Colonic mucosa (tissue), 4 donors: ENCODE measurements at regions not wholly inside any gene's neighbourhood (a gene's known extent, or its start where the extent isn't known, plus 50 kb on each side); places are given as distances from the start of the nearest gene placed in this dataset.

Experiments
- DNase-seq: peaks from one replicate; pipeline ENCODE4 v3.0.0-alpha.2; 2020
- H3K27ac ChIP-seq: fragments of 200-600 bp; one replicate; pipeline ENCODE4 v1.8.0; 2021
- H3K27me3 ChIP-seq: fragments of 200-600 bp; one replicate; pipeline ENCODE4 v1.8.0; 2021
- H3K36me3 ChIP-seq: fragments of 200-600 bp; one replicate; pipeline ENCODE4 v1.8.0; 2021
- H3K4me1 ChIP-seq: fragments of 200-600 bp; one replicate; pipeline ENCODE4 v1.8.0; 2021; ENCODE audit warnings: mild to moderate bottlenecking
- H3K4me3 ChIP-seq: fragments of 200-600 bp; one replicate; pipeline ENCODE4 v1.8.0; 2021
- H3K9ac ChIP-seq, 2 donors: one replicate each; pipeline ENCODE4 v1.7.0; 2013; ENCODE audit warnings: control low read depth in 2 of 2, low read depth in 2 of 2, low read length in 2 of 2
- H3K9me3 ChIP-seq: fragments of 200-600 bp; one replicate; pipeline ENCODE4 v1.8.0; 2021
- CTCF ChIP-seq: fragments of 200-600 bp; IDR thresholded peaks from one replicate; pipeline ENCODE4 v1.8.0; 2022; ENCODE audit warnings: antibody characterized with exemption, mild to moderate bottlenecking
- intact Hi-C: fragments of 100-400 bp; cut with DNase I; formaldehyde crosslinking; loops from one replicate; pipeline ENCODE4 v1.14.1; 2022
- donor health status: healthy.
- donor health status: DM: no; HTN: no; CAD: no.
- donor health status: DM: no; HTN: no; CAD: no.

GRCh38 chr10:61173450-61173849 is 229.5 kb upstream of the RHOBTB1 start:
- H3K27ac ChIP-seq, result no peak overlapping the region
- no peak overlapping the region for H3K4me3 ChIP-seq
- no peak for DNase-seq
- H3K36me3 ChIP-seq, result no peaks in the 10 kb centered on the region
- H3K4me1 ChIP-seq, result no peaks in the 10 kb centered on the region
- H3K9ac ChIP-seq, result no peak overlapping the region
- no peak for TF ChIP-seq CTCF
- intact Hi-C loops, result no loop called here
- no peaks in the 10 kb centered on the region for H3K9me3 ChIP-seq
- H3K27me3 ChIP-seq, result no peaks in the 10 kb centered on the region

GRCh38 chr10:61172182-61172926 is 228.4 kb upstream of the RHOBTB1 start:
- intact Hi-C loops, result no loop called here
- no peaks in the 10 kb centered on the region for H3K36me3 ChIP-seq
- H3K9me3 ChIP-seq, result no peaks in the 10 kb centered on the region
- no peak overlapping the region for H3K27ac ChIP-seq
- H3K4me1 ChIP-seq, result no peaks in the 10 kb centered on the region
- DNase-seq, result no peak
- TF ChIP-seq CTCF, result no peak
- no peak overlapping the region for H3K4me3 ChIP-seq
- no peak overlapping the region for H3K9ac ChIP-seq
- H3K27me3 ChIP-seq, result no peaks in the 10 kb centered on the region

- H3K9me3 ChIP-seq, result no peaks in the 10 kb centered on the region
- intact Hi-C loops, result no loop called here
- TF ChIP-seq CTCF, result no peak
- H3K36me3 ChIP-seq, result no peaks in the 10 kb centered on the region
- H3K9ac ChIP-seq, result no peak overlapping the region
- no peaks in the 10 kb centered on the region for H3K27me3 ChIP-seq
- H3K27ac ChIP-seq, result no peak overlapping the region
- no peak overlapping the region for H3K4me3 ChIP-seq
- DNase-seq, result no peak
- no peaks in the 10 kb centered on the region for H3K4me1 ChIP-seq
Measured at GRCh38 chr10:61170594-61170993, 226.6 kb upstream of the RHOBTB1 start.

- no peak overlapping the region for H3K4me3 ChIP-seq
- no peaks in the 10 kb centered on the region for H3K4me1 ChIP-seq
- H3K36me3 ChIP-seq, result no peaks in the 10 kb centered on the region
- no peak for DNase-seq
- intact Hi-C loops, result no loop called here
- H3K27ac ChIP-seq, result no peak overlapping the region
- no peak for TF ChIP-seq CTCF
- H3K9ac ChIP-seq, result no peak overlapping the region
- H3K27me3 ChIP-seq, result no peaks in the 10 kb centered on the region
- H3K9me3 ChIP-seq, result no peaks in the 10 kb centered on the region
Measured at GRCh38 chr10:61169294-61169693, 225.3 kb upstream of the RHOBTB1 start.

GRCh38 chr10:61166489-61166888 is 222.5 kb upstream of the RHOBTB1 start:
- Histone ChIP-seq H3K27ac (no peak overlapping the region), H3K27me3 (no peaks in the 10 kb centered on the region), H3K9ac (no peak overlapping the region), H3K4me3 (no peak overlapping the region), H3K36me3 (no peaks in the 10 kb centered on the region), H3K4me1 (no peaks in the 10 kb centered on the region), H3K9me3 (no peaks in the 10 kb centered on the region)
- TF ChIP-seq CTCF, result no peak
- DNase-seq, result no peak
- intact Hi-C loops, result no loop called here
